ENCODE measurements at regions not wholly inside any gene's neighbourhood (a gene's known extent, or its start where the extent isn't known, plus 50 kb on each side); places are given as distances from the start of the nearest gene placed in this dataset.

GRCh38 chr5:174291162-174291561, 245.7 kb downstream of the NSG2 start:
- ChIA-PET RAD21 (ENCODE audit: unreplicated experiment) (no interaction called here), CTCF (interaction anchor here (0.6 to 1.3 kb wide), 2 partner anchors 15 to 21 kb away, joined by 3 read pairs; no protein-coding TSS in a partner anchor), POLR2A (no interaction called here), SMC1A (ENCODE audit: uncharacterized antibody, unreplicated experiment) (interaction anchor here (0.7 kb wide), 1 partner anchor 10 kb away, joined by 3 read pairs; no protein-coding TSS in a partner anchor)
- ATAC-seq (no peak), DNase-seq (ENCODE audit: low read depth, low spot score) (no peak), FAIRE-seq (no peak)
- Histone ChIP-seq H3K9me3 (replicated peaks; ENCODE audit: control insufficient read depth, insufficient read depth, low read length) (no peaks in the 10 kb centered on the region; the same call in 2 of the 3 replicates), H3K79me2 (ENCODE audit: control insufficient read depth, insufficient read depth, low read length) (no peaks in the 10 kb centered on the region), H4K20me1 (ENCODE audit: control insufficient read depth, insufficient read depth) (no peaks in the 10 kb centered on the region), H3K27ac (ENCODE audit: control insufficient read depth, insufficient read depth) (no peak overlapping the region), H3K4me2 (ENCODE audit: control insufficient read depth, insufficient read depth) (no peak overlapping the region), H3K36me3 (ENCODE audit: control insufficient read depth in 2 of 2, insufficient read depth in 2 of 2, low read length in 1 of 2) (no peaks in the 10 kb centered on the region), H3K9ac (ENCODE audit: control insufficient read depth, insufficient read depth, low read length) (no peak overlapping the region), H3K4me1 (ENCODE audit: control insufficient read depth, insufficient read depth, low read length) (peaks cover 7% of the 10 kb centered on the region; the same call in 1 of the 2 replicates), H3K4me3 (no peak overlapping the region), H2AFZ (ENCODE audit: control insufficient read depth, low read depth, low read length) (no peak overlapping the region), H3K27me3 (replicated peaks in 1 of 2; ENCODE audit: control insufficient read depth in 2 of 2, insufficient read depth in 2 of 2, low read length in 1 of 2) (no peaks in the 10 kb centered on the region)
- no TSS peak for BruUV-seq (replicated peaks)
- intact Hi-C loops (cut with micrococcal nuclease; ENCODE audit: unreplicated experiment) (no loop called here), in situ Hi-C loops (cut with MboI) (no loop called here)
- WGBS (ENCODE audit: insufficient coverage, insufficient replicate concordance, low lambda C conversion rate, missing lambda C conversion rate) = 17% methylated on average over 3 of the region's 3 CpGs
- no peak for TF ChIP-seq PML (IDR thresholded peaks at IDR 0.05; ENCODE audit: low read length)

- H4K20me1 ChIP-seq (ENCODE audit: control insufficient read depth, insufficient read depth) = no peaks in the 10 kb centered on the region
- H3K79me2 ChIP-seq (ENCODE audit: control insufficient read depth, insufficient read depth, low read length) = no peaks in the 10 kb centered on the region
- peak overlapping the region; percentile 50 for H2AFZ ChIP-seq (ENCODE audit: control insufficient read depth, low read depth, low read length)
- ChIA-PET SMC1A (ENCODE audit: uncharacterized antibody, unreplicated experiment) (interaction anchor here (0.7 kb wide), 1 partner anchor 10 kb away, joined by 3 read pairs; no protein-coding TSS in a partner anchor), RAD21 (ENCODE audit: unreplicated experiment) (no interaction called here), POLR2A (no interaction called here), CTCF (interaction anchor here (1.3 kb wide), 1 partner anchor 16 kb away, joined by 3 read pairs; no protein-coding TSS in a partner anchor)
- no peaks in the 10 kb centered on the region; the same call in 2 of the 3 replicates for H3K9me3 ChIP-seq (replicated peaks; ENCODE audit: control insufficient read depth, insufficient read depth, low read length)
- H3K9ac ChIP-seq (ENCODE audit: control insufficient read depth, insufficient read depth, low read length) = no peak overlapping the region
- H3K4me3 ChIP-seq = no peak overlapping the region
- intact Hi-C loops (cut with micrococcal nuclease; ENCODE audit: unreplicated experiment) = no loop called here
- H3K4me2 ChIP-seq (ENCODE audit: control insufficient read depth, insufficient read depth) = no peak overlapping the region; the same call in 1 of the 2 replicates
- FAIRE-seq (no peak), DNase-seq (ENCODE audit: low read depth, low spot score) (no peak), ATAC-seq (no peak)
- in situ Hi-C loops (cut with MboI) = no loop called here
- H3K27me3 ChIP-seq (replicated peaks in 1 of 2; ENCODE audit: control insufficient read depth in 2 of 2, insufficient read depth in 2 of 2, low read length in 1 of 2) = no peaks in the 10 kb centered on the region
- peaks cover 7% of the 10 kb centered on the region; the same call in 1 of the 2 replicates for H3K4me1 ChIP-seq (ENCODE audit: control insufficient read depth, insufficient read depth, low read length)
- WGBS (ENCODE audit: insufficient coverage, insufficient replicate concordance, low lambda C conversion rate, missing lambda C conversion rate) = 63% methylated on average over 3 of the region's 3 CpGs
- no peaks in the 10 kb centered on the region for H3K36me3 ChIP-seq (ENCODE audit: control insufficient read depth in 2 of 2, insufficient read depth in 2 of 2, low read length in 1 of 2)
- no TSS peak for BruUV-seq (replicated peaks)
- H3K27ac ChIP-seq (ENCODE audit: control insufficient read depth, insufficient read depth) = no peak overlapping the region
- TF ChIP-seq SKIL (IDR thresholded peaks at IDR 0.05; ENCODE audit: low read depth, poor library complexity, severe bottlenecking) (no peak), ZBTB40 (IDR thresholded peaks at IDR 0.05; ENCODE audit: borderline replicate concordance) (peak; percentile 79), BCL11A (IDR thresholded peaks at IDR 0.05; ENCODE audit: low read depth, low read length) (no peak), CBX5 (IDR thresholded peaks at IDR 0.05; ENCODE audit: low read depth) (peak; percentile 47; the same call in 1 of the 2 replicates), SP1 (IDR thresholded peaks at IDR 0.05; ENCODE audit: low read depth, low read length) (peak; percentile 19), GABPA (IDR thresholded peaks at IDR 0.05; ENCODE audit: low read depth) (peak; percentile 83)
Measured at GRCh38 chr5:174292348-174292747, 246.8 kb downstream of the NSG2 start.

All from GM12878 (cell line).